Panc1 (cell line): ENCODE measurements at regions not wholly inside any gene's neighbourhood (a gene's known extent, or its start where the extent isn't known, plus 50 kb on each side); places are given as distances from the start of the nearest gene placed in this dataset.
"Not testable (repeated sequence)": the region's sequence is repeated elsewhere in the genome, so short reads cannot be mapped to it uniquely, and the experiment has no call there.

ENCODE experiments used
- ATAC-seq: fragments of 200-7000 bp; cut with Tn5 transposase; 2 replicates; pipeline ENCODE4 v1.9.1; 2020; ENCODE audit warnings: mild to moderate bottlenecking, moderate library complexity
- BruUV-seq: library from RNA; stranded (reverse); fragments of 400-500 nt; replicated peaks from 2 replicates; lab custom pipeline; 2021; lab: Mats Ljungman, UMichigan
- CTCF ChIA-PET: fragments of 300-600 bp; sonication (Branson Sonifier 250); formaldehyde crosslinking; loops from one replicate; lab custom pipeline; 2022; ENCODE audit warnings: antibody characterized with exemption; lab: Charles Lee
- POLR2A ChIA-PET: fragments of 300-600 bp; sonication (Branson Sonifier 250); formaldehyde crosslinking; loops from one replicate; lab custom pipeline; 2022; ENCODE audit warnings: antibody characterized with exemption; lab: Charles Lee
- DNase-seq: peaks from one replicate; pipeline ENCODE4 v3.0.0-alpha.2; 2010; ENCODE audit warnings: low read depth, low spot score
- H3K27ac ChIP-seq: 2 replicates; pipeline ENCODE4 v1.5.1; 2011; ENCODE audit warnings: mild to moderate bottlenecking, low read length, inconsistent platforms
- H3K27me3 ChIP-seq: fragments of 200-500 bp; sonication (Bioruptor generic); 2 replicates; pipeline ENCODE4 v1.6.0; 2014; ENCODE audit warnings: low read length, inconsistent platforms; ENCODE audit not compliant: control insufficient read depth, insufficient read depth
- H3K36me3 ChIP-seq: fragments of 200-500 bp; sonication (Bioruptor generic); 2 replicates; pipeline ENCODE4 v1.5.1; 2014; ENCODE audit warnings: inconsistent platforms, mild to moderate bottlenecking, low read length, moderate library complexity; ENCODE audit not compliant: control insufficient read depth, insufficient read depth
- H3K4me1 ChIP-seq: 2 replicates; pipeline ENCODE4 v1.5.1; 2011; ENCODE audit warnings: inconsistent platforms, mild to moderate bottlenecking, low read length, moderate library complexity; ENCODE audit not compliant: control insufficient read depth, insufficient read depth
- H3K4me3 ChIP-seq, 2 experiments: 2 replicates each; pipeline ENCODE4 v1.5.1; 2011 to 2012; ENCODE audit warnings: low read depth in 2 of 2, low read length in 2 of 2, mild to moderate bottlenecking in 2 of 2, inconsistent platforms in 1 of 2, moderate library complexity in 1 of 2
- H3K9me3 ChIP-seq: fragments of 200-500 bp; sonication (Bioruptor generic); 2 replicates; pipeline ENCODE4 v1.5.1; 2014; ENCODE audit warnings: low read depth, mild to moderate bottlenecking, inconsistent platforms, low read length, moderate library complexity; ENCODE audit not compliant: control insufficient read depth, insufficient read depth
- POLR2AphosphoS5 ChIP-seq: IDR thresholded peaks from 2 replicates; pipeline ENCODE4 v1.6.1; 2012; ENCODE audit warnings: mild to moderate bottlenecking, low read depth, low read length, moderate library complexity
- SIN3A ChIP-seq: IDR thresholded peaks from 2 replicates; pipeline ENCODE4 v1.6.1; 2012; ENCODE audit warnings: low read depth, mild to moderate bottlenecking, low read length, moderate library complexity, borderline replicate concordance; ENCODE audit not compliant: insufficient read depth
- TCF7L2 ChIP-seq: IDR thresholded peaks from 2 replicates; pipeline ENCODE4 v1.6.1; 2011; ENCODE audit warnings: mild to moderate bottlenecking, low read depth, low read length, inconsistent platforms
- in situ Hi-C: cut with HindIII; loops from 2 replicates; pipeline ENCODE4 v1.10.0; 2016; ENCODE audit warnings: low sequenced_read_pairs, low pct_unique_long_range_greater_than_20kb
- intact Hi-C: fragments of 100-400 bp; cut with micrococcal nuclease; formaldehyde crosslinking; loops from one replicate; pipeline ENCODE4 v1.10.0; 2022; ENCODE audit not compliant: unreplicated experiment
- TF ChIP-seq, protein P1 (sequence below): fragments of 450-650 bp; IDR thresholded peaks from 2 replicates; pipeline ENCODE4 v1.5.1; 2017; ENCODE audit warnings: mild to moderate bottlenecking
- TF ChIP-seq, protein P2 (sequence below), 2 experiments: IDR thresholded peaks; 2 replicates each; pipeline ENCODE4 v1.6.1; 2011 to 2012; ENCODE audit warnings: low read depth in 2 of 2, control low read depth in 1 of 2, low read length in 1 of 2, mild to moderate bottlenecking in 1 of 2, moderate library complexity in 1 of 2; ENCODE audit not compliant: insufficient read depth in 1 of 2

DNA sequence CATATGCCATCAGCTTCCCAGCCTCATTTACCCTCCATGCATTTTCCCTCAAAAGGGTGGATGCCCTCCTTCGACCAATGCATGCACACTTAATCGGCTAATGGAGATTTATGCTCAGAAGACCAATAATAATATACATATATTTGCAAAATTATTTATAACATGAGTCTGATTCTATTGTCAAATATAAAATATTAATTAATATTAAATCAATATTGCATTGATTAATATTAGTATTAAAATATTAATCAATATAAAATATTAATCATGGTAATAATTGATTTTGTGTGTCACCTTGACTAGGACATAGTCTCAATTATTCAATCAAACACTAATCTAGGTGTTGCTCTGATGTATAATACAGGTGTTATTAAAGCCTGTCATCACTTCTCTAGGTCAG is 1282.5 kb downstream of the TMEM121 start:
- H3K9me3 ChIP-seq, result no peaks in the 10 kb centered on the region
- no TSS peak for BruUV-seq
- in situ Hi-C loops, result no loop called here
- no peak overlapping the region for H3K4me3 ChIP-seq
- ChIA-PET CTCF (no interaction called here), POLR2A (no interaction called here)
- DNase-seq (no peak), ATAC-seq (no peak)
- H3K27ac ChIP-seq, result no peak overlapping the region
- H3K27me3 ChIP-seq, result no peaks in the 10 kb centered on the region
- no peaks in the 10 kb centered on the region for H3K4me1 ChIP-seq
- H3K36me3 ChIP-seq, result no peaks in the 10 kb centered on the region
- intact Hi-C loops, result no loop called here
- TF ChIP-seq SIN3A (no peak), TCF7L2 (no peak), POLR2AphosphoS5 (no peak)
- TF ChIP-seq, protein P1, sequence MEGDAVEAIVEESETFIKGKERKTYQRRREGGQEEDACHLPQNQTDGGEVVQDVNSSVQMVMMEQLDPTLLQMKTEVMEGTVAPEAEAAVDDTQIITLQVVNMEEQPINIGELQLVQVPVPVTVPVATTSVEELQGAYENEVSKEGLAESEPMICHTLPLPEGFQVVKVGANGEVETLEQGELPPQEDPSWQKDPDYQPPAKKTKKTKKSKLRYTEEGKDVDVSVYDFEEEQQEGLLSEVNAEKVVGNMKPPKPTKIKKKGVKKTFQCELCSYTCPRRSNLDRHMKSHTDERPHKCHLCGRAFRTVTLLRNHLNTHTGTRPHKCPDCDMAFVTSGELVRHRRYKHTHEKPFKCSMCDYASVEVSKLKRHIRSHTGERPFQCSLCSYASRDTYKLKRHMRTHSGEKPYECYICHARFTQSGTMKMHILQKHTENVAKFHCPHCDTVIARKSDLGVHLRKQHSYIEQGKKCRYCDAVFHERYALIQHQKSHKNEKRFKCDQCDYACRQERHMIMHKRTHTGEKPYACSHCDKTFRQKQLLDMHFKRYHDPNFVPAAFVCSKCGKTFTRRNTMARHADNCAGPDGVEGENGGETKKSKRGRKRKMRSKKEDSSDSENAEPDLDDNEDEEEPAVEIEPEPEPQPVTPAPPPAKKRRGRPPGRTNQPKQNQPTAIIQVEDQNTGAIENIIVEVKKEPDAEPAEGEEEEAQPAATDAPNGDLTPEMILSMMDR, result no peak
- TF ChIP-seq, protein P2, sequence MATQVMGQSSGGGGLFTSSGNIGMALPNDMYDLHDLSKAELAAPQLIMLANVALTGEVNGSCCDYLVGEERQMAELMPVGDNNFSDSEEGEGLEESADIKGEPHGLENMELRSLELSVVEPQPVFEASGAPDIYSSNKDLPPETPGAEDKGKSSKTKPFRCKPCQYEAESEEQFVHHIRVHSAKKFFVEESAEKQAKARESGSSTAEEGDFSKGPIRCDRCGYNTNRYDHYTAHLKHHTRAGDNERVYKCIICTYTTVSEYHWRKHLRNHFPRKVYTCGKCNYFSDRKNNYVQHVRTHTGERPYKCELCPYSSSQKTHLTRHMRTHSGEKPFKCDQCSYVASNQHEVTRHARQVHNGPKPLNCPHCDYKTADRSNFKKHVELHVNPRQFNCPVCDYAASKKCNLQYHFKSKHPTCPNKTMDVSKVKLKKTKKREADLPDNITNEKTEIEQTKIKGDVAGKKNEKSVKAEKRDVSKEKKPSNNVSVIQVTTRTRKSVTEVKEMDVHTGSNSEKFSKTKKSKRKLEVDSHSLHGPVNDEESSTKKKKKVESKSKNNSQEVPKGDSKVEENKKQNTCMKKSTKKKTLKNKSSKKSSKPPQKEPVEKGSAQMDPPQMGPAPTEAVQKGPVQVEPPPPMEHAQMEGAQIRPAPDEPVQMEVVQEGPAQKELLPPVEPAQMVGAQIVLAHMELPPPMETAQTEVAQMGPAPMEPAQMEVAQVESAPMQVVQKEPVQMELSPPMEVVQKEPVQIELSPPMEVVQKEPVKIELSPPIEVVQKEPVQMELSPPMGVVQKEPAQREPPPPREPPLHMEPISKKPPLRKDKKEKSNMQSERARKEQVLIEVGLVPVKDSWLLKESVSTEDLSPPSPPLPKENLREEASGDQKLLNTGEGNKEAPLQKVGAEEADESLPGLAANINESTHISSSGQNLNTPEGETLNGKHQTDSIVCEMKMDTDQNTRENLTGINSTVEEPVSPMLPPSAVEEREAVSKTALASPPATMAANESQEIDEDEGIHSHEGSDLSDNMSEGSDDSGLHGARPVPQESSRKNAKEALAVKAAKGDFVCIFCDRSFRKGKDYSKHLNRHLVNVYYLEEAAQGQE (IDR thresholded peaks at IDR 0.05; ENCODE audit: insufficient read depth in 1 of 2, low read depth in 2 of 2, low read length in 1 of 2), result no peak

DNA sequence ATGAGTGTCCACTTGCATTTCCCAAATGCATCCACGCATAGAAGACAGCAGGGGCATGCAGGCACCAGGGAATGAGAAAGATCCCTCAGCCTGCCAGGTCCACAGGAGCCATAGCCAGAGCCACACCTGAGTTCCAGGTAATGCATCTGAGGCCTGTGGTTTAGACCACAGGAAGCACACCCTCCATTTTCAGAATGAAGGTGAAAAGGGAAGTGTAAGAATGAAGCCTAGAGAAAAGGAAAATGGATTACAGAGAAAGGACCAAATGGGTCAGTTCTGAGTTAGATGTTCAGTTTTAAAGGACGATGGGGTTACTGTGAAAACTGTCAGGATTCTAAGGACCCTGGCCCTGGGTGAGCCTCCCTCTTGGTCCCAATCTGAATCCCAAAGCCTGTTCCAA is 1283.2 kb downstream of the TMEM121 start:
- Histone ChIP-seq H3K36me3 (no peaks in the 10 kb centered on the region), H3K27ac (no peak overlapping the region), H3K27me3 (no peaks in the 10 kb centered on the region), H3K4me3 (no peak overlapping the region), H3K9me3 (no peaks in the 10 kb centered on the region), H3K4me1 (no peaks in the 10 kb centered on the region)
- ChIA-PET POLR2A (no interaction called here), CTCF (no interaction called here)
- intact Hi-C loops (no loop called here), in situ Hi-C loops (no loop called here)
- ATAC-seq (no peak), DNase-seq (no peak)
- no peak for TF ChIP-seq POLR2AphosphoS5
- TF ChIP-seq, protein P2 (IDR thresholded peaks at IDR 0.05; ENCODE audit: insufficient read depth in 1 of 2, low read depth in 2 of 2, low read length in 1 of 2), result no peak
- no peak for TF ChIP-seq TCF7L2
- TF ChIP-seq SIN3A, result no peak
- TF ChIP-seq, protein P1, result no peak
- BruUV-seq, result no TSS peak

DNA sequence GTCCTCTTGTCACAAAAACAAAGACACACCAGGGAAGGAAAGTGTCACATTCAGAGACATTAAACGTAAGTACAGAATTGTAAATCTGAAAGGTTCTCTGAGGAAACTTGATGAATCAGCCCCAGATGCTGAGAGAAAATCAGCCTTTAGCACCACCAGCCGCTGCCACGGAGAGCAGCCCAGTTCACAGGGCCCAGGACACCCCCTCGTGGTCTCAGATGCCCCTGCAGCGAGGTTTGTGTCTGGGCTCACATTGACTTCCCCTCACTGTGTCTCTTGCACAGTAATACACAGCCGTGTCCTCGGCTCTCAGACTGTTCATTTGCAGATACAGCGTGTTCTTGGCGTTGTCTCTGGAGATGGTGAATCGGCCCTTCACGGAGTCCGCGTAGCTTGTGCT is 1283.8 kb downstream of the TMEM121 start:
- ATAC-seq, BruUV-seq, in situ Hi-C loops, intact Hi-C loops, CTCF ChIA-PET, H3K27ac ChIP-seq, H3K9me3 ChIP-seq, DNase-seq, H3K36me3 ChIP-seq, H3K4me1 ChIP-seq, H3K4me3 ChIP-seq, H3K27me3 ChIP-seq, POLR2A ChIA-PET: not testable (repeated sequence)
